SIG-M5 treated with dmso at 0.1 percent for 504 hours (cell line): ENCODE measurements at regions not wholly inside any gene's neighbourhood (a gene's known extent, or its start where the extent isn't known, plus 50 kb on each side); places are given as distances from the start of the nearest gene placed in this dataset.
A peak's percentile ranks its signal among the peaks of the same experiment; 100 is the strongest.

Experiments used
- DNase-seq: peaks from one replicate; lab custom pipeline; 2025; ENCODE audit not compliant: unreplicated experiment; lab: John Stamatoyannopoulos, UW

DNA sequence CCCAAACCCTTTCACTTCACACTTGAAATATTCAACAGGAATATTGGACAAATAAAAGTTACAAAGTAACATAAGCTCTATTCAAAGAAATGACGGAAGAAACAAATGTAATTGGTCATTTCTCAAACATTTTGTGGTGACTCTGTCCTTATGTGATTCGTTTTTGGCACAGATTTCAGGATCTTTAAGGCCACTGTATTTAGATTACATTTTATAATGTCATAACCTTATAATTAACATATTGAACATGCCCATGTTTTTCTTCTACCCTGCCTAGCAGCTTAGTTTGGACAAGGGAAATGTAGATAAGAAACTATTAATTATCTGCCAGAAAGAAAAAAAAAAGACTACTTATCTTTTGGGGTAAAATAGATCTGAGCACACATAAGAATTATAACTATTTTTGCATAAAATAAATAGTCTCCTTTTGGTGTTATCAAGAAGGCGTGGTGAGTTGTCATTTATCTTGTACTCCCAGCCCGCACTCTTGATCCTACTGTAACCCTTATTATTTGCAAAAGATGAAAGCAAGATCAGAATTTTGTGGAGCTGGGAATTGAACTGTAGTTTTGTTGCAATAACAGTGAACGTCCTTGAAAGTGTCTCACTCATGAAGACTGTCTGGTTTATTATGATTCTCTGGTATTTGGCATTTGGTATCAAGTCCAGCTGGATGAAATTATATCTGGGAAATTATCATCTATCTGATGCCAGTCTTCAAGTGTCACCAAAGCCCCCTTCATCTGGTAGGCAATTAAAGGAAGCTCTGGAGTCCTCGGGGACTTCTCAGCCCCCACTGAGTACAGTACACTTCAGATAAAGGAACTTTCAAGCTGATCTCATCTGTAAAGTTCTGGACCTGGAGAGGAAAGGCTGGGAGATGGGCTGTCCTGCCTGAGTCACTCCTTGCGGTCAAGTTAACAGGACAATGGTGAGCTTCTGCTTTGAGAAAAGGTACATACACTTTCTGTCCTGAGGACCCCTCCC is 175.7 kb upstream of the INHBA start:
- DNase-seq = no peak

DNA sequence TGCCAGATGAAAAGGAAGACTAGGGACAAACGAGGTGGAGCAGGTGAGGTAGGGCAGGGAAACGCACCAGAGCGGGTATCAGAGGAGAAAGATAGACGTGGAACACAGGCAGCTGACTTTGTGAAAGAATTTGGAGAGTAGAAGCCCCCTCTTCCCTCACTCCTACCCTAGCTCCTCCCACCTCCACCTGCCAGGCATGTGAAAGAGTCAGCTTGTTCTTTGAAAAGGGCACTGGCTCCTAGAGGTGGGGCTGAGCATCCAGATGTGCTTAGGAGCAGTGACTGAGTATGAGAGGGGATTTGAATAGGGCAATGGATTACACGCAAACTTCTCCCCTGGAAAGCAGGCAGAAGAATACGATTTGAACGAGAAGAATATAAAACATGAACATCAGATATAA is 174.2 kb upstream of the INHBA start:
- no peak for DNase-seq

DNA sequence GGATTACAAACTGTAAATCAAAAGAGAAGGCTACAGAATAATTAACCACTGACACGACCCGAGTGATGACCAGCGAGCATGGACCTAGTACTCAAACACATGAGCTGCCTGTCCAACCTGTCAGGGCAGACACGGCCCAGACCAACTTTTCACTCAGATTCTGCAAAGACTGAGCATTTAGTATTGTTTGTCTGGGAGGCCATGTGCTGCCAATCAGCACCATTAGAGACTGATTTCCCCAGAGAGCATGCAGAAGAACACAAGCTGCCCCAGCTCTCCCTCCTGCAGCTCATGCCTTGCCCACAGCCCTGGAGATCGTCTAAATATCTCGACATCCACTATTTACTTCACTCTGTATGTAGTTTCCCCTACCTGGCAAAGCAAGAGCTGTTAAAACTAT is 172.6 kb upstream of the INHBA start:
- DNase-seq = no peak

DNA sequence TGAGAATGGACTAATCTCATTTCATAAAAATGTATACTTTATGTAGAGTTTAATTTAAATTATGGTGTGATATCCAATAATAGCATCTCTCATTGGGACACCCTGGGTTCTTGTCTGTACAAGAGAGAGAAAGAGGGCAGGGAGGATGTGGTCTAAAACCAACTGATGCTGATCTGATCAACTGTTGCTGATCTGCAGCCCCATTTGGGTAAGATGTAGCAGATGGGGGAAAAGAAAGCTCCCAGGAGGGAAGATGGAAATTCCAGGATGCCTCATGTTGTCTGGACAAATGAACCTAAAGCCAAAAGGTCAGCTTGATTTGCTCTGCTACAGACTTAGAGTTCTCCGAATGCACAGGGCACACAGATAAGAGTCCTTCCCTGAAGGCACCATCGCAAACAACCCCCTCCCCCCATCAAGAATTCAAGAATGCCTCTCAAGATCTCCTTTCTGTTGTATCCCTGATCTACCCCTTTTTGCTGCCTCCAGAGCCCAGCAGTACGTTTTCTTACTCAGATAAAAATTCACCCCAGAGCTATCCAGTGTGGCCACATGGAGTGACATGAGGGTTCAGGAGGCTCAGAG is 171.4 kb upstream of the INHBA start:
- DNase-seq = no peak

DNA sequence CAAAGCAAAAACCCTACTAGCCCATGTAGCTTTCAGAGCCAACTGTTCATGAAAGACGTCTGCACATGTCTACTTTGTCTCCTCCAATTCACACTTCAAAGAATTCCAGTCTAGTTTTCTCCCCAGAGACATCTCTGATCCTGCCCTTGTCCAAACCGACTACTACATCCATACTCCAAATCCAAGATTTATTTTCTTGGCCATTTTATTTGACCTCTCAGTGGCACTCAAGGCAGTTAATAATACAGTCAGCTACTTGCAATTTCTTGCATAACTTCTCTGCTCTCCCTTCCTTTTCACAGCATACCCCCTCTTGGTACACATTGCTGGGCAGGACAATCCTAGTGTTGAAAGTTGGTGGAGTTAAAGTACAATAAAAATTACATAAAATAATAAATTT is 170.9 kb upstream of the INHBA start:
- no peak for DNase-seq

DNA sequence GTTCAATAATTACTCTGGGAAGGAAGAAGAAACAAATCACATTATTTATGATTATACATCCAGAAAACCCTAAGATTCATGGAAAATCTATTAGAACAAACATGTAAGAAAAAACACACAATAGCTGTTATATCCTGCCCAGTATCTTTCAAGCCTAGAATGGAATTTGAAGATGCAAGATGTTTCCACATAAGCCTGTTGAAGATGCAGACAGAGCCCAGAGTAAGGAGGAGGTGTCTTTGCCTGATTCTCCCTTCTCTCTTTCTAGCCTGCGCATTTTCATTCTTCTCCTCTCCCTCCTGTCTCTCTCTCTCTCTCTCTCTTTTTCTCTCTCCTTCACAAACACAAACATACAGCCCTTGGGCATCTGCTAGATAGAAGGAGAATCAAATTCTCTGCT is 170.1 kb upstream of the INHBA start:
- DNase-seq = no peak

DNA sequence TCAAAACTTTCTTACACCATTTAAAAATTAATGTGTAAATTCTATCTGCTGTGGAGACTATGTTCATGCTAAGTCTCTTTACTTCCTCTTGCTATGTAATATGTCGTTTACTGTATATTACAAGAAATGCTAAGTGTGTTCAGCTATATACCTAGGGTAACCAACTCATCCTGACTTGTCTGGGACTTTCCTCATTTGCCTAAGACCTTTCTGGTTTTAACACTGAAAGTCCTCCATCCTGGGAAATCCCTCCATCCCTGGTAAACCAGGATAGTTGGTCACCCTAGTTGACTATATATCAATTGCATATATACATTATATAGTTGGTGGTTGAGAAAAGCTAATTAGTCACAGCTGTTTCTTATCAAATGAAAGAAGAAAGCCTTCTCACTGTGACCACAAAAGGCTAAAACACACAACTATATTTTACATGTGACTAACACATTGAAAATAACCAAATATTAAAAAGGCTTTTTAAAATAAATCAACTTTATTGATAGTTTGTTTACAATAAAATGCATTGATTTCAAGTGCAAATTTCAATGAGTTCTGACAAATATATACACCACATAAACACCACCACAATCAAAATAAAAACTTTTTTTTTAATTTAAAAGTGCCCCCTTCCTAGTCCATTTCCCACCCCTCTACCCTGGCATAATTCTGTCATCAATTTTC is 167.7 kb upstream of the INHBA start:
- no peak for DNase-seq

DNA sequence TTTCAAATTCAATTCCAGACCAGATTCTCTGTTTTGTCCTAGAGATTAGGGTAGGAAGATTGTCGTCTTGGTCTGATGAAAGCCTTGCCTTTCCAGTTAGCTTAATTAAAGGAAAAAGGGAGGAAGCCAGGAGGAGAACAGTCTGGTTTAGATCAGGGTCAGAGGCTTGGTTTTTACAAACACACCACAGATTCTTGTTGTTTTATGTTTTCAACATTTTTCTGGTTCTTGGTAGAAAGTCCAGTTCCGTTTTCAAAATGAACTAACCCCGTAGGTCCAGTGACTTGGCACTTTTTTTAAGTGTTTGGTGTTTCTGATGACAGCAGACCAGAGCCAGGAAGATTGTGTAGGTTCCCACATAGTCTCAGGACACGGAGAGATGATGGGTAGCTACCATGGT is 167.1 kb upstream of the INHBA start:
- DNase-seq = no peak

DNA sequence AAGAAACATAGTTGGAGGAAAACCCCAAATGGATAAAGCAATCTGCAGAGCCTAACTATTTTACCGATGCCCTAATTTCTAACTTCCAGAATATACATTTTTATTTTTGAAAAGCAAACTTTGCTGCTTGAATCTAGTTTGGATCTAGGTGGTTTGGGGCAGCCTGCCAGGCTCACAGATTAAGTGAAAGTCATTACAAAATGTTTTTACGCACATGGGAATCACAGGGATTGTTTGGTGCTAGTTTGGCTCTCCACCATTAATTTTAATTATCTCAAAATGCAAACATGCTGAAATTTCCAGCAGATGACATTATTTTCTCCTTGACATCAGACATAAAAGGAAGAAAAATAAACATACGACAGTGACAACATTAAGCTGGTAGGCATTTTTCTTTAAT is 166.7 kb upstream of the INHBA start:
- DNase-seq = no peak

DNA sequence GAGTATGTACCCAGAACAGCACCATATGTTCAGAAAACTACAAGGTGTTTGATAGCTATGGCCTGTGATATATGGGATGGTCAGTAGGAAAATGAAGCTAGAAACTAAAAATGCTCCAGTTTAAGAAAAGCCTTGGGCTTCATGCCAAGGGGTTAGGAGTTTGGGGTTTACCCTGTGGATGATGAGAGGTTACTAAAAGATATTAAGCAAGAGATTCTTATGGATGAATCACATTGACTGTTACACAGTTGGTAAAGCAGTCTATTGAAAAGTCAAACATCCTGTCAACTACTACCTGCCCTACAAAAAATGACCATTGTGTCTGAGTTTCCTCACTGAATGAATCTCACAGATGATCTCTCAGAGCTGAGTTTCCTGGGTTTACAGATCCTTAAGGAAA is 166.2 kb upstream of the INHBA start:
- DNase-seq = peak; percentile 7

DNA sequence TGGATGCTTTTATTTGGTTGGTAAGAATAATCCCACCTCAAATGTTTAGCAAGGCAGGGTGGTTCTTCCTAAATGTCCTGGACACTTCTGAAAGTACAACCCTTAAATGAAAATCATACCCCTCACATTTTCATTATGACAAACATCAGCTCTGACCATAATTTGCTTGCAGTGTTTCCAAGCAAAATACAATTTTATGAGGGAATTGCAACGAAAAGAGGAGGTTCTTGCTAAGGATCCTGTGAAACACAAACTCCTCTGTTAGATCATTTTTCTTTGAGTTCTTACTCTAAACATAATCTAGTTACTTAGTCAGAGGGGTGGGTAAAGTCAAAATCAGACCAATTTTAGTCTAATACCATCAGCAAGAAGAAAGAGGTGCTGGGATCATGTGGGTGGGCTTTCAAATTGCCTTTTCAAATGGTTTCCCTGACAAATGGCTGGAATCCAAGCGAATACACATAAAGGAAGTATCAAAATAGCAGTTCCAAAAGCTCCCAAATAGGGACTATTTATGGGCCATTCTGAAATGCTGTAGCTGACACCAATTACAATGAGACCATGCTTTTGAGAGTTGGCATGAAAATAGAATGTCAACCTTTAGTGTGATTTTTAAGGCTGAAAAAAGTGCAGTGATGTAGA is 164.9 kb upstream of the INHBA start:
- DNase-seq = no peak

DNA sequence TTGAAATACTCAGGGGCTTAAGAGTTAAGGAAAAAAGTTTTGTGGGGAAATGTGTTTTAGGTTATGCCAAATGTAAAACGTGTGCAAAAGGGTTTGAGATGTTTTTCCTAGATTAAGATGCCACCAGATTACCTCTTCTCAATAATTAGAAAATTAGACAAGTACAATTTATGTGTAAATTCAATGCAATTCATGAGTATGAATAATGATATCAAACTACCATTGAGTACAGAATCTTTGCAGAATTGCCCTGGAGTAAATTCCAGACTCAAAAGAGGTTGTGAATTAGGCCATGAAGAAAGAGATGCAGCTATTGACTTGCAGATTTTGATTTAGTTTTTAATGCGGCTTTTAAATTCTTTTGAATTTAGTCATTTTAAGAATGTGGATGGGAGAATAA is 159.4 kb upstream of the INHBA start:
- DNase-seq = no peak

DNA sequence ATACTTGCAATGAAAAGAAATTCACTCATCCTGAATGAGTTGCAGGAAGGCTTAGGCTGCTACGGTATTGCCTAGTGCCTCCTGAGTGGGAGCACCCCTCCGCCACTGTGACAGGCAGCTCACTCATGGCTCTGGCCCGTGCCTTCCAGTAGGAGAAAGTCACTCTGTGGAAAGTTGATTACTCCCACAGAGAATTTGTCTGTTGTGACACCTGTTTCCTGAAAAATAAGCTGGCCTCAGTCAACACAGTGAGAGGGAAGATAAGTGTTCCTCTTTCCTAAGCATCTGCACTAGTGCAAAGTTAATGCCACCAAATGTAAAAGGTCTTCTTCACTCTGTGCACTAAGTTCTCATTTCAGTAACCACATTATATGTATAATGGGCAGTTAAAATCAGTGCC is 158.8 kb upstream of the INHBA start:
- DNase-seq = no peak

DNA sequence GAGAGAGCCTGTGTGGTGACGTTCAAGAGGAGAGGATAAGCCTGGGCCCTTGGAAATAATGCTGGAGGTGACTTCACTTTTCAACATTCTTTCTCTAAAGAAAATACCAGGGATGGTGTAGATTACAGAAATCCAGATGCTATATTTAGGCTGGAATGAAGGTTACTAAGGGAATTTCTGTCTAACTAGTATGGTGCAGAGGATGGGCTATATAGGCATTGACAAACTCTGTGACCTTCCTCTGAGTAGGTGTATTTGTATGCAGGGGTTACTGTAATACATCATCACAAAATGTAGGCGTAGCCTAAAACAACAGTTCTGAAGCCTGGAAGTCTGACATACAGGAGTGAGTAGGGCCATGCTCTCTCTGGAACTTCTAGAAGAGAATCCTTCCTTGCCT is 155.3 kb upstream of the INHBA start:
- DNase-seq = no peak

DNA sequence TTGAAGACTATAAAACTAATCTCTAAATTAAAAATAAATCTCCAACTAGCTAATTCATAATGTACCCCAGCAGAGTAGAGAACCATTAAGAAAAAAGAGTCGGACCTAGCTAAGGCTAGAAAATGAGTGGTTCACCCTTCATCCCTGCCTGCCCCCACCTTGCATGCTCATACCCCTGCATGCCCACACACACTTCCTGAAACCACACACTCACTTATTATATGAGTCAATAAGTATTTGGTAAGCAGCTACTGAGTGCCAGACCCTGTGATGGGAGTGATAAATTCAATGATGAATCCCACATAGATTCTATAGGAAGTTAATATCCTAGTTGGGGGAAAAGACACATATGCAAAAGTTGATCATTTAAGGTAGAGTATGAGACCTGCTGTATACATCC is 152.9 kb upstream of the INHBA start:
- DNase-seq = no peak

DNA sequence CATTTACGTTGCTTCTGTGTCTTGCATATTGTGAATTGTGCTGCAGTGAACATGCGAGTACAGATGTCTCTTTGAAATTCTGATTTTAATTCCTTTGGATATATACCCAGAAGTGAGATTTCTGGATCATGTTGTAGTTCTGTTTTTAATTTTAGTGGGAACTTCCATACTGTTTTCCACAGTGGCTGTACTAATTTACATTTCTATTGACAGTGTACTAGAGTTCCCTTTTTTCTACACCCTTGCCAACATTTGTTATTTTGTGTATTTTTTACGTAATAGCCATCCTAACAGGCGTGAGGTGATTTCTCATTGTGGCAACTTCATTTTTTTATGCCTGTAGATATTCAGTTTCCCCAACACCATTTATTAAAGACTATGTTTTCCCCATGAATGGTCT is 144.7 kb upstream of the INHBA start:
- DNase-seq = no peak

DNA sequence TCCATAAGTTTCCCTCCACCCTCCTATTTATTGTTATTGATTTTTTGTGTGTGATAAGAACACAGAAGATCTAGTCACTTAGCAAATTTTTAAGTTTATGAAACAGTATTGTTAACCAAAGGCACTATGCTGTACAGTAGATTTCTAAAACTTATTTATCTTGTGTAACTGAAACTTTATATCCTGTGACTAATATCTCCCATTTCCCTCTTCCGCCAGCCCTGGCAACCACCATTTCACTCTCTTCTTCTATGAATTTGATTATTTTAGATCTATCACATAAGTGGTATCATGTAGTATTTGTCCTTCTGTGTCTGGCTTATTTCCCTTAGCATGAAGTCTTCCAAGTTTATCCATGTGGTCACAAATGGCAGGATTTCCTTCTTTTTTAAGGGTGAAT is 144.3 kb upstream of the INHBA start:
- no peak for DNase-seq

DNA sequence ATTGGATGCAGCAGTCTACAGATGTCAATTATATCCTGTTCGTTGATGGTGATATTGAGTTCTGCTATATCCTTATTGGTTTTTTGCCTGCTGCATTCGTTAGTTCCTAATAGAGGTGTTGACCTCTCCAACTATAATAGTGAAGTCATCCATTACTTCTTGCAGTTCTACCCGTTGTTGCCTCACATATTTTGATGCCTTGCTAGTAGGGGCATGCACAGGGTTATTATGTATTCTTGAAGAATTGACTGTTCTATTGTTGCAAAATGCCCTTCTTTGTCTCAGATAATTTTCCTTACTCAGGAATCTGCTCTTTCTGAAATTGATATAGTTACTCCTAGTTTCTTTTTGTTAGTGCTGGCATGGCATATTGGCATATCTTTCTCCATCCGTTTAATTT is 140.1 kb upstream of the INHBA start:
- no peak for DNase-seq

DNA sequence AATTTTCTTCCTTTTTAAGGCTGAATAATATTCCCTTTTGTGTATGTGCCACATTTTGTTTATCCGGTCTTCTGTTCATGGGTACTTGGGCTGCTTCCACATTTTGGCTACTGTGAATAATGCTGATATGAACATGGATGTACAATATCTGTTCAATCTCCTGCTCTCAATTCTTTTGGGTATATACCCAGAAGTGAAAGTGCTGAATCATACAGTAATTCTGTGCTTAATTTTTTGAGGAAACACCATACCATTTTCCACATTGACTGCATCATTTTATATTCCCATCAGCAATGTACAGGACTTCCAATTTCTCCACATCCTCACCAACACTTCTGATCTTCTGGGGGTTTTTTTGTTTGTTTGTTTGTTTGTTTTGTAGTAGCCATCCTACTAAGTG is 135.0 kb upstream of the INHBA start:
- DNase-seq = no peak

DNA sequence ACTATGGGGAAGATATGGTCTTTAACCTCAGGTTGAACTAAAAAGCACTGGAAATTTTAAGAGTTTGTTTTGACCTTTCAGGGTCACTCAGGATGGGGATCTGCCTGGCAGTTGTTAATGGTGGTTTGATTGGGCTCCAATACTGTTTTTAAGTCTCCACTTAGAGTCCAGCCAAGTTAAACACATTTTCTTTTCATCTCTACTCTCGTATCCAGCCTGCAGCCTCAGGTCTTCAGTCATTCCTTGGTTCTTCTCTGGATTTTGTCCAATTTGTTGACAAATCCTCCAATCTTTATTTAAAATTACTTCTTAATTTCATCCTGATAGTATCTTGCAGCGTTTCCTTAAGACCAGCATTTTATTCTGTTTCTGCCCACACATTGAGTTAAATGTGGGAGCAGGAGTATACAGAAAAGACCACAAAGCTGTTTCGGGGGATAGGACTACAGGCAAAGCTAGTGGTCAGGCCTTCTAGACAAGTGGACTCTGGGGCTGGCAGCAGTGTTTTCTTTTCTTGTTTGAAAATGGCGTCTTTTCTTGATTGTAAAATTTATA is 133.2 kb upstream of the INHBA start:
- no peak for DNase-seq
